ENCODE measurements at regions not wholly inside any gene's neighbourhood (a gene's known extent, or its start where the extent isn't known, plus 50 kb on each side); places are given as distances from the start of the nearest gene placed in this dataset.

- H3K4me3 ChIP-seq (ENCODE audit: low read depth, low read length), result no peak overlapping the region
- H3K36me3 ChIP-seq (ENCODE audit: control insufficient read depth, insufficient read depth, low read length), result no peaks in the 10 kb centered on the region
- TF ChIP-seq CTCF (IDR thresholded peaks at IDR 0.05; ENCODE audit: insufficient read depth, low read length, poor library complexity, severe bottlenecking), result no peak
- no peaks in the 10 kb centered on the region for H3K27me3 ChIP-seq (ENCODE audit: control insufficient read depth, insufficient read depth, low read length)
- DNase-seq (ENCODE audit: low read depth), result no peak
Measured at GRCh38 chr12:18919871-18920511, 182.1 kb downstream of the CAPZA3 start.

- H3K4me3 ChIP-seq (ENCODE audit: low read depth, low read length), result no peak overlapping the region
- H3K36me3 ChIP-seq (ENCODE audit: control insufficient read depth, insufficient read depth, low read length), result no peaks in the 10 kb centered on the region
- no peak for TF ChIP-seq CTCF (IDR thresholded peaks at IDR 0.05; ENCODE audit: insufficient read depth, low read length, poor library complexity, severe bottlenecking)
- H3K27me3 ChIP-seq (ENCODE audit: control insufficient read depth, insufficient read depth, low read length), result no peaks in the 10 kb centered on the region
- DNase-seq (ENCODE audit: low read depth), result no peak
Measured at GRCh38 chr12:18922851-18923250, 184.9 kb downstream of the CAPZA3 start.

- no peak overlapping the region for H3K4me3 ChIP-seq (ENCODE audit: low read depth, low read length)
- H3K36me3 ChIP-seq (ENCODE audit: control insufficient read depth, insufficient read depth, low read length), result no peaks in the 10 kb centered on the region
- TF ChIP-seq CTCF (IDR thresholded peaks at IDR 0.05; ENCODE audit: insufficient read depth, low read length, poor library complexity, severe bottlenecking), result no peak
- no peak for DNase-seq (ENCODE audit: low read depth)
- no peaks in the 10 kb centered on the region for H3K27me3 ChIP-seq (ENCODE audit: control insufficient read depth, insufficient read depth, low read length)
Measured at GRCh38 chr12:18923721-18924120, 185.8 kb downstream of the CAPZA3 start.

- H3K36me3 ChIP-seq (ENCODE audit: control insufficient read depth, insufficient read depth, low read length), result no peaks in the 10 kb centered on the region
- no peaks in the 10 kb centered on the region for H3K27me3 ChIP-seq (ENCODE audit: control insufficient read depth, insufficient read depth, low read length)
- no peak for DNase-seq (ENCODE audit: low read depth)
- no peak overlapping the region for H3K4me3 ChIP-seq (ENCODE audit: low read depth, low read length)
- TF ChIP-seq CTCF (IDR thresholded peaks at IDR 0.05; ENCODE audit: insufficient read depth, low read length, poor library complexity, severe bottlenecking), result no peak
Measured at GRCh38 chr12:18926188-18926587, 188.3 kb downstream of the CAPZA3 start.

GRCh38 chr12:18932211-18932610, 194.3 kb downstream of the CAPZA3 start:
- no peak for TF ChIP-seq CTCF (IDR thresholded peaks at IDR 0.05; ENCODE audit: insufficient read depth, low read length, poor library complexity, severe bottlenecking)
- Histone ChIP-seq H3K4me3 (ENCODE audit: low read depth, low read length) (no peak overlapping the region), H3K36me3 (ENCODE audit: control insufficient read depth, insufficient read depth, low read length) (no peaks in the 10 kb centered on the region), H3K27me3 (ENCODE audit: control insufficient read depth, insufficient read depth, low read length) (no peaks in the 10 kb centered on the region)
- no peak for DNase-seq (ENCODE audit: low read depth)

- DNase-seq (ENCODE audit: low read depth), result no peak
- Histone ChIP-seq H3K36me3 (ENCODE audit: control insufficient read depth, insufficient read depth, low read length) (no peaks in the 10 kb centered on the region), H3K27me3 (ENCODE audit: control insufficient read depth, insufficient read depth, low read length) (no peaks in the 10 kb centered on the region), H3K4me3 (ENCODE audit: low read depth, low read length) (no peak overlapping the region)
- no peak for TF ChIP-seq CTCF (IDR thresholded peaks at IDR 0.05; ENCODE audit: insufficient read depth, low read length, poor library complexity, severe bottlenecking)
Measured at GRCh38 chr12:18932715-18933114, 194.8 kb downstream of the CAPZA3 start.
